Ureter (tissue), 1 donor: ENCODE measurements at regions not wholly inside any gene's neighbourhood (a gene's known extent, or its start where the extent isn't known, plus 50 kb on each side); places are given as distances from the start of the nearest gene placed in this dataset.
"Not testable (repeated sequence)": the region's sequence is repeated elsewhere in the genome, so short reads cannot be mapped to it uniquely, and the experiment has no call there.

Source experiments
- DNase-seq: peaks from one replicate; pipeline ENCODE4 v3.0.0-alpha.2; 2020; ENCODE audit warnings: low spot score
- donor health status: DM: yes; HTN: yes; CAD: no.

DNA sequence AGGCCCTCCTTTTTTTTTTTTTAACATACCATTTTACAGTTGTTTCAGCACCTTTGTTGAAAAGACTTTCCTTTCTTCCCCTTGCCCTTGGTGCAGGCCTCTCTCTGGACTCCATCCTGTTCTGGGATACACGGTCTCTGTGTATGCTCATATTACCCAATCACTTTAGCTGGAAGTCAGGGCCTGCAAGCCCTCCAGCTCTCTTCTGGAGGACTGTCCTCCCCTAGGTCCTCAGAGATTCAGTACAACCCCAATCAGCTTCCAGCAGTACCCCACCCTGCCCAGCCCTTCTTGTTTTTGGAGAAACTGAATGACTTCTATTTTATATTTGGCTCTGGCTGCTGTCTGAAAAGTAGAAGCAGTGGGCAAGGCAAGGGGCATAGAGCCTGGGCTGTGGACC is 270.8 kb downstream of the KLF13 start:
- DNase-seq: no peak

GRCh38 chr15:31598620-31599019 is 272.0 kb downstream of the KLF13 start:
- DNase-seq: no peak

DNA sequence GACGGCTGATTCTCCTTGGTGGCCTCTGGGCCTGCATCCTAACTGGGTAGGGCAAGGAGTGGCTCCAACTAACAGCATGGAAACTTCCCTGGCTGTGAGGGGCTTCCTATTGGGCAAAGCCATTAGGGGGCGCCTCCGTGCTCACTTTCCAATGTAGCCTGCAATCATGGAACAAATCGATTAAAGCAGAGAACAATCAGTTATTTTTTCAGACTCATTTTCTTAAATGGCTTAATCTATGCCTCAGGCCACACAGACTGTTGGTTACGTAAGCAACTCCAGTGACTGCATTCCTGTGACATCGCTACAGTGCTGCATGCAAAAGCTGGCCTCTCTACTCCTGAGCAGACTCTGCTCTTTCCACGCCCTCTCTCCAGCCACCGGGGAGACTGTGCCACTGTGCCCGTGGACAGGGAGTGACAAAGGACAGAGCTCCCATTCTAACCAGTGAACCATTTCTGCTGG is 278.9 kb downstream of the KLF13 start:
- no peak for DNase-seq

- no peak for DNase-seq
Measured at GRCh38 chr15:31606194-31606669, 279.6 kb downstream of the KLF13 start.

DNA sequence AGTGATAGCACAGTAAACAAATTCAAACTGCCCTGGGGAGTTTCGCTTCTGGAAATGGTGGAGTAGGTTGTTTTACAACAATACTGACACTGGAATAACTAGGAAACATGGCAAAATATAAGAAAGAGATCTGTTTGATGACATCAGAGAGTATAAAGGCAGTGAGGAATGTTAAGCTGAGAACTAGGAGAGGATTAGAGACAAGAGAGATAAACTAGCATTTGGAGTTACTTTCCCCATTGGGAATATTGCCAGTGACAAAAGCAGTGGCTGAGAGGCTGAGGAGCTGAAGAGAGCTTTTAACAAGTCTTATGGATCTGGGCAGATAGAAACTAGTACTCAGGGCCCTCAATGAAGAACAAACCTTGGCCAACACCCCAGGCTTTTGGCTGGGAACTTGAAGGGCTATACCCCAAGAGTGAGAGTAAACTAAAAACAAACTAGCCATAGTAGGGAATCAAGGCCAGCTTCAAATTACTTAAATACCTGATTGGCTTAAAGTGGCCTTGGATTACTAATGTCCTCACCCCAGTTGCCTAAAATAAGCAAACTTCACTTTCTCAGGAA is 280.4 kb downstream of the KLF13 start:
- no peak for DNase-seq

GRCh38 chr15:31607656-31608055 is 281.0 kb downstream of the KLF13 start:
- no peak for DNase-seq

GRCh38 chr15:31609258-31609681 is 282.6 kb downstream of the KLF13 start:
- no peak for DNase-seq

- DNase-seq: no peak
Measured at GRCh38 chr15:31609906-31610305, 283.3 kb downstream of the KLF13 start.

DNA sequence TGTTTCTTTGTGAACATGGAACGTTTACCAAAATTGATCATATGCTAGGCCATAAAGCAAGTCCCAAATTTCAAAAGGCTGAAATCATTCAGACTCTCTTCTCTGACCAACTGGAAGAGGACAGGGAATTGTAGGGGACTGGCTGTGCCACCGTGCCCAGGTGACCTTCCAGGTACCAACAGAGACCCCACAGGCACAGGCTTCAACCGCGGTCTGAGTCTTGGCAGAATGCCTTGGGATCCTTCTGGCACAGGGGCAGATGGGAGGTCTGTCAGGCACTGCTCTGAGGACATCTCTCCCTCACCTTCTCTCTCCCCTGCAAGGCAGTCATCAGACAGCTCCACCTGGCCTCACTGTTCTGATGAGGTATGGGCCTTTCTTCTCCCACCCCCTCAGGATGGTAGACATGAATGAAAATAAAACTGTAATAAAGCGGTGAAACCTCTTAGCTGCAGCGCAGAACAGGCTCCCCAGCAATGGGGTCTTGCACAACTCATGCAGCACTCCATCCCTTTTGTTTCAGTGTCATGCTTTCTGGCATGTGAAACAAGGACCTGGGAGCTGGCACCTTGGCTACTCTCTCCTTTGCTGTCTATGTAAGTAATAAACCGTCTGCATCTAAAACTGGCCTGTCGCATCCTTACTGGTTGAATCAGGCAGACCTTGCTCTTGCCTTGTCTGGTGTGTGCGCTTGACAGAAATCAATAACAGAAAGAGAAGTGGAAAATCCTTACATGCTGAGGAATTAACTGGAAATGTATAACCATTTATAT is 289.2 kb downstream of the KLF13 start:
- DNase-seq: no peak

DNA sequence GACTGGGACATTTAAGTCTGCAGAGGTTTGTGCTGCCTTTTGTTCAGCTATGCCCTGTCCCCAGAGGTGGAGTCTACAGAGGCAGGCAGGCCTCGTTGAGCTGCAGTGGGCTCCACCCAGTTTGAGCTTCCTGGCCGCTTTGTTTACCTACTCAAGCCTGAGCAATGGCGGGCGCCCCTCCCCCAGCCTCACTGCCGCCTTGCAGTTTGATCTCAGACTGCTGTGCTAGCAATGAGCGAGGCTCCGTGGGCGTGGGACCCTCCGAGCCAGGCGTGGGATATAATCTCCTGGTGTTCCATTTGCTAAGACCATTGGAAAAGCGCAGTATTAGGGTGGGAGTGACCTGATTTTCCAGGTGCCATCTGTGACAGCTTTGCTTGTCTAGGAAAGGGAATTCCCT is 296.7 kb downstream of the KLF13 start:
- DNase-seq: not testable (repeated sequence)

DNA sequence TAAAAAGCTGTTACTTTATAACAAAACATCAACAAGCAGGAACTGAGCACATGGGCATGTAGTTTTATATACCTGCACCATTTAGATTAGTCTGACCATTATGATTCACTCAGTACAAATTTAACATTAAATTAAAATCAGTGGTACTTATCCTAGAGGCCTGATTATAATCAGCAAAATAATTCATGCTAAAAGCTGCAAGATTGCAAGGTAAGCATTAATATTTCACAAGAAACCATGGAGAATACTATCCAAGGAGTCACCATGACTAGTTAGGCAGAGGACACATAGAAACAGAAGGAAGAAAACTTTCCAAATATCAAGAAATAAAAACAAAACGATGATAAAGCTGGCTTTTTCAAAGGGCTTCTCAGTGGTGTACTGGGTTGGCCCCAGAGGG is 297.5 kb downstream of the KLF13 start:
- not testable (repeated sequence) for DNase-seq

DNA sequence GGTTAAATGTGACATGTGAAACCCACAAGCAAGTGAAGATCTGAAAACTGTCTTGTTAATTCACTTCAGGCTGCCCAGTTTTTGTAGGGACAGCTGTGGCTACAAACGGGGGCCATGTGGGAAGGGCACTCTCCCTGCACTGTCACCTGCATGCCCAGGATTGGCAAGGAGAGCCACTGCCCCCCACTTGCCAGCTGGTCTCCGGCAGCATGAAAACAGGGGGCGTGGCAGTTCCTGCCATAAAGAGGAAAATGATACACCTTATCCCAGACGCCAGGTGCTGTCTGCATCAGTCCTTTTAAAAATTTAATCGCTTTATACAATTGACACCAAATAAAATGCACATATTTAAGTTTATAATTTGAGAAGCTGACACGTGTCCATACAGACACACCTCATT is 309.1 kb downstream of the KLF13 start:
- DNase-seq: not testable (repeated sequence)

DNA sequence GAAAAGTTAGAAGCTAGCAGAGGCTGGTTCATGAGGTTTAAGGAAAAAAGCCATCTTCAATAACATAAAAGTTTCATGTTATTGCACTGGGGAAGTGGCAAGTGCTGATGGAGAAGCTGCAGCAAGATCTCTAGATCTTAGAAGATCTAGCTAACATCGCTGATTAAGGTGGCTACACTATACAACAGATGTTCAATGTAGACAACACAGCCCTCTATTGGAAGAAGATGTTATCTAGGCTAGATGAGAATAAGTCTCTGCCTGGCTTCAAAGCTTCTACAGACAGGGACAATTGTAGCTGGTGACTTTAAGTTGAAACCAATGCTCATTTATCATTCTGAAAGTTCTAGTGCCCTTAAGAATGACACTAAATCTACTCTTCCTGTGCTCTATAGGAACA is 310.3 kb downstream of the KLF13 start:
- not testable (repeated sequence) for DNase-seq

- not testable (repeated sequence) for DNase-seq
Measured at GRCh38 chr15:31643955-31644354, 317.3 kb downstream of the KLF13 start.

GRCh38 chr15:31644761-31645160 is 318.1 kb downstream of the KLF13 start:
- DNase-seq: not testable (repeated sequence)

- DNase-seq: not testable (repeated sequence)
Measured at GRCh38 chr15:31647337-31647826, 320.7 kb downstream of the KLF13 start.

GRCh38 chr15:31649634-31650033 is 323.0 kb downstream of the KLF13 start:
- not testable (repeated sequence) for DNase-seq

DNA sequence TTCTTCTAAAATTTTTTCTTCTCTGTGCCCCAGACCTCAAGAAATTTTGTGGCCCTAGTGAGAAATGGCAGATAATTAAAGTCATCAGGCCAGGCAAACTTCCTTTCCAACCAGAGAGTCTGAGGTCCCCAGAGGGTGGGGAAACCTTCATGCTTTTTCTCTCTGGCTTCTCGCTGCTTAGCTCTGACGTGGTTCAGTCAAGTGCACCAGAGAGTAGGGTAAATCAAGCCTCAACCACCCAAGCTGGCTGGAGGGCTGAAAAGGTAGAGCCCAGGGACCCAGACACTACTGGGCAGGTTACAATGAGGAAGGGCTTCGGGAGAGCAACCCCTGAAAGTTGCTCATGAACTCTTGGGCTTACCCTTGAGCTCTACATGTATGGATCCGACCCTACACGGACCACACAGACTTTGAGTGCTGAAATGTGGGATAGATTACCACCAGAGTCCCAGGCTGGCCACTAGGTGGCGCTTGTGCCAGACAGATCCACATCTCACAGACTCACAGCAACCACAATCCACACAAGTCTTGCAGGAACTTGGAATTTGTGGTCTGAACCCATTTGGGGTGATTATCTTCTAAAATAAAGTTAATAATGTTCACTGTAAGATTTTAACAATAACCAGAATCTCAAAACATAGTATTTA is 323.5 kb downstream of the KLF13 start:
- DNase-seq: peak; percentile 55

DNA sequence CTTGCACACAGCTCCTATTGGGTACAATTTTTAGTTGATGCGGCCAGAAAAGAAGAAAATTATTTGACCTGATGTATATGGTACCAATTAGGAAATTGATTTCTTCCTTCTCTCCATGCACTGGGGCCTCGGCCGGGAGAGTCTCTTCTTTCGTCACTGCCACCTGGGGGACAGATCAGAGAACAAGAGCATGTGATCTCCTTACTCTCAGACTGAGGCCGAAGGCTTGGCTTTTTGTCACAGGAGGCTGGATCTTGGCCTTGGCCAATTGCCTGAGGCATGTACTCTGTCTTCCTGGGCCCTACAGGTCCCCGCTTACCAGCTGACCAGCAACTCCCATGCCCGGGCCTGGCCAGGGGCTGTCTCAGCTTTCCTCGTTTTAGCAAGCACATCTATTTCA is 330.3 kb downstream of the KLF13 start:
- not testable (repeated sequence) for DNase-seq

DNA sequence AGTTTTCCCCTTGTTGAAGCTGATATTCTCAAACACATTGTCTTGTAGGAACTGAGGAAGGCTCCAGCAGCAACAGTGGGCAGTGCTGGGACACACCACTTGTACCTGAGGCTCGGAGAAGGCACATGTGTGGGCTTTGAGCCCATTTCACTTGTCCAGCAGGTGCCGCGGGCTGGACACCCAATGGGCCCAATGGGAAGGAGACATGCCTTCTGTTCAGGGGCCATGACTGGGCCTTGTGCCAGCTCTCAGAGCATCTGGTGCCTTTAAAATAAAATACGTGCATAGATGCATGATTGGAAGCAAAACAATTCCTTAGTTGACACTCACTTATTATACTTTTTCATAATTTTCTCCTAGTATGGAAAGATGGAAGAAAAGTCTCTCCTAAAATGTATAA is 334.2 kb downstream of the KLF13 start:
- no peak for DNase-seq

DNA sequence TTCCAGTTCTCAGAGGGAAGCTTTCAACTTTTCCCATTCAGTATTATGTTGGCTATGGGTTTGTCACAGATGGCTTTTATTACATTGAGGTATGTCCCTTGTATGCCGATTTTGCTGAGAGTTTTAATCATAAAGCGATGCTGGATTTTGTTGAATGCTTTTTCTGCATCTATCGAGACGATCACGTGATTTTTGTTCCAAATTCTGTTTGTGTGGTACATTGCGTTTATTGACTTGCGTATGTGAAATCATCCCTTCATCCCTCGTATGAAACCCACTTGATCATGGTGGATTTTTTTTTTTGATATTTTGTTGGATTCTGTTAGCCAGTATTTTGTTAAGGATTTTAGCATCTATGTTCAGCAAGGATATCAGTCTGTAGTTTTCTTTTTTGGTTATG is 339.1 kb downstream of the KLF13 start:
- not testable (repeated sequence) for DNase-seq

DNA sequence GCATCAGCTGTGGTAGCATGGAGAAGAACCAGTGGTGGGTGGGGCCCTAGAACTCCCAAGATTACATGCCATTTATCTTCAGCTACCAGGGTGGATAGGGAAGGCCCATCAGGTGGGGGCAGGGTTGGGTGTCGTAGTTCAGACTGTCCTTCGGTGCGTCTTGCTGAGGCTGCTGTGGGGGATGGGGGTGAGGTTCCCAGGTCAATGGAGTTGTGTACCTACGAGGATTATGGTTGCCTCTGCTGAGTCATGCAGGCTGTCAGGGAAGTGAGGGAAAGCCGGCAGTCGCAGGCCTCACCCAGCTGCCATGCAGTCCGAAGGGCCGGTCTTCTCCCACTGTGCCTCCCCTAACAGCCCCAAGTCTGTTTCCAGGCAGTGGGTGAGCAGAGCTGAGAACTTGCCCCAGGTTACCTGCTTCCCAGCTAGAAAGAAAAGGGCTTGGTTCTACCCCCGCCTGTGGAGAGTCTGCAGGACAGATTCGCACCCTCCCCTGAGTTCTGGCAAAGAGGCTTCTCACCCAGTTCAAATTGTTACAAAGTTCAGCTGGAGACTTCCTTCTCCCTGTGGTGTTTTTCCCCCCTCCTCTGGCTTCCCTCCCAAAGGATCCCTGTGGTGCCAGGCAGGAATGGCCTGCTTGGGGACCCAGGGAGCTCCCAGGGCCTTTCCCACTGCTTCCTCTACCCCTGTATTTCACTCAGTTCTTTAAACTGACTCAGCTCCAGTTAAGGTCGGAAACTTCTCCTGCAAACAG is 342.7 kb downstream of the KLF13 start:
- peak; percentile 43 for DNase-seq
